ENCODE measurements at regions not wholly inside any gene's neighbourhood (a gene's known extent, or its start where the extent isn't known, plus 50 kb on each side); places are given as distances from the start of the nearest gene placed in this dataset.

- no peak for DNase-seq
These were observed 161.4 kb upstream of the KLF4 start for GRCh38 chr9:107650995-107651394.

GRCh38 chr9:107650321-107650720 is 160.8 kb upstream of the KLF4 start:
- no peak for DNase-seq

GRCh38 chr9:107648153-107648715 is 158.7 kb upstream of the KLF4 start:
- no peak for DNase-seq

- DNase-seq = no peak
These were observed 158.0 kb upstream of the KLF4 start for GRCh38 chr9:107647611-107648010.

- no peak for DNase-seq
These were observed 157.6 kb upstream of the KLF4 start for GRCh38 chr9:107647141-107647540.

GRCh38 chr9:107645464-107645833 is 155.9 kb upstream of the KLF4 start:
- DNase-seq = no peak

GRCh38 chr9:107644733-107645463 is 155.3 kb upstream of the KLF4 start:
- DNase-seq = peak; percentile 58

GRCh38 chr9:107639426-107639825 is 149.9 kb upstream of the KLF4 start:
- no peak for DNase-seq

- peak; percentile 87 for DNase-seq
These were observed 149.1 kb upstream of the KLF4 start for GRCh38 chr9:107638521-107639310.

GRCh38 chr9:107637421-107638420 is 148.2 kb upstream of the KLF4 start:
- DNase-seq = peak; percentile 98

GRCh38 chr9:107636571-107637381 is 147.2 kb upstream of the KLF4 start:
- DNase-seq = no peak

GRCh38 chr9:107635803-107636174 is 146.2 kb upstream of the KLF4 start:
- DNase-seq = no peak

- peak; percentile 50 for DNase-seq
These were observed 145.7 kb upstream of the KLF4 start for GRCh38 chr9:107635101-107635802.

- no peak for DNase-seq
These were observed 143.8 kb upstream of the KLF4 start for GRCh38 chr9:107633406-107633805.

- no peak for DNase-seq
These were observed 143.1 kb upstream of the KLF4 start for GRCh38 chr9:107632661-107633060.

GRCh38 chr9:107632216-107632615 is 142.6 kb upstream of the KLF4 start:
- DNase-seq = no peak

GRCh38 chr9:107631788-107632187 is 142.2 kb upstream of the KLF4 start:
- DNase-seq = peak; percentile 93

GRCh38 chr9:107630156-107630555 is 140.6 kb upstream of the KLF4 start:
- no peak for DNase-seq

- no peak for DNase-seq
These were observed 138.9 kb upstream of the KLF4 start for GRCh38 chr9:107628444-107628843.

GRCh38 chr9:107627781-107628180 is 138.2 kb upstream of the KLF4 start:
- no peak for DNase-seq

- no peak for DNase-seq
These were observed 136.5 kb upstream of the KLF4 start for GRCh38 chr9:107626118-107626517.
